Ishikawa (cell line): ENCODE measurements at regions not wholly inside any gene's neighbourhood (a gene's known extent, or its start where the extent isn't known, plus 50 kb on each side); places are given as distances from the start of the nearest gene placed in this dataset.

ENCODE experiments used
- CEBPB ChIP-seq: IDR thresholded peaks from 2 replicates; pipeline ENCODE4 v1.6.1; 2012
- CREB1 ChIP-seq: IDR thresholded peaks from 2 replicates; pipeline ENCODE4 v1.6.1; 2012; ENCODE audit warnings: low read depth
- EGR1 ChIP-seq: IDR thresholded peaks from 2 replicates; pipeline ENCODE4 v1.6.1; 2012
- EP300 ChIP-seq: IDR thresholded peaks from 2 replicates; pipeline ENCODE4 v1.6.1; 2012; ENCODE audit warnings: borderline replicate concordance
- FOXM1 ChIP-seq: IDR thresholded peaks from 2 replicates; pipeline ENCODE4 v1.6.1; 2012; ENCODE audit warnings: low read depth, borderline replicate concordance
- NFIC ChIP-seq: IDR thresholded peaks from 2 replicates; pipeline ENCODE4 v1.6.1; 2012
- TEAD4 ChIP-seq: IDR thresholded peaks from 2 replicates; pipeline ENCODE4 v1.6.1; 2012
- TF ChIP-seq, protein P1 (sequence below): IDR thresholded peaks from 2 replicates; pipeline ENCODE4 v1.6.1; 2012
- TF ChIP-seq, protein P2 (sequence below): IDR thresholded peaks from 2 replicates; pipeline ENCODE4 v1.6.1; 2012; ENCODE audit warnings: low read depth, mild to moderate bottlenecking

DNA sequence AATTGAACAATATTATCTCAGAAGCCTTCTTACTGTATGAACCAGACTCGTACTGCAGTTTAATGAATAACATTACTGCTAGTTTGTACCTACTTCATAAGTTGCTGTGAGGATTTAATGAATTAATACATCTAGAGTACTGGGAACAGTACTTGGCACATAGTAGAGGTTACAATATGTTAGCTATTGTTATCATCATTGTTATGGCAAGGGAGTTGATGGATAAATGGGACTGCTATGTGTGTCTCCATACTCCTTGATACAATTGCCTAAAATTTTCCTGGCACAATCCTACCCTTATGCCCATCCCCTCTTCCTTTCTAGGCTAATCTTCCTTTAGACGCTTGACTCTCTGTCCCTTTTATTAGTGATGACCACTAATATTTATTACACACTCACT is 473.6 kb downstream of the MCTP2 start:
- TF ChIP-seq EGR1, result no peak
- TF ChIP-seq, protein P1, sequence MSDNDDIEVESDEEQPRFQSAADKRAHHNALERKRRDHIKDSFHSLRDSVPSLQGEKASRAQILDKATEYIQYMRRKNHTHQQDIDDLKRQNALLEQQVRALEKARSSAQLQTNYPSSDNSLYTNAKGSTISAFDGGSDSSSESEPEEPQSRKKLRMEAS, result no peak
- no peak for TF ChIP-seq TEAD4
- TF ChIP-seq EP300, result no peak
- TF ChIP-seq, protein P2, sequence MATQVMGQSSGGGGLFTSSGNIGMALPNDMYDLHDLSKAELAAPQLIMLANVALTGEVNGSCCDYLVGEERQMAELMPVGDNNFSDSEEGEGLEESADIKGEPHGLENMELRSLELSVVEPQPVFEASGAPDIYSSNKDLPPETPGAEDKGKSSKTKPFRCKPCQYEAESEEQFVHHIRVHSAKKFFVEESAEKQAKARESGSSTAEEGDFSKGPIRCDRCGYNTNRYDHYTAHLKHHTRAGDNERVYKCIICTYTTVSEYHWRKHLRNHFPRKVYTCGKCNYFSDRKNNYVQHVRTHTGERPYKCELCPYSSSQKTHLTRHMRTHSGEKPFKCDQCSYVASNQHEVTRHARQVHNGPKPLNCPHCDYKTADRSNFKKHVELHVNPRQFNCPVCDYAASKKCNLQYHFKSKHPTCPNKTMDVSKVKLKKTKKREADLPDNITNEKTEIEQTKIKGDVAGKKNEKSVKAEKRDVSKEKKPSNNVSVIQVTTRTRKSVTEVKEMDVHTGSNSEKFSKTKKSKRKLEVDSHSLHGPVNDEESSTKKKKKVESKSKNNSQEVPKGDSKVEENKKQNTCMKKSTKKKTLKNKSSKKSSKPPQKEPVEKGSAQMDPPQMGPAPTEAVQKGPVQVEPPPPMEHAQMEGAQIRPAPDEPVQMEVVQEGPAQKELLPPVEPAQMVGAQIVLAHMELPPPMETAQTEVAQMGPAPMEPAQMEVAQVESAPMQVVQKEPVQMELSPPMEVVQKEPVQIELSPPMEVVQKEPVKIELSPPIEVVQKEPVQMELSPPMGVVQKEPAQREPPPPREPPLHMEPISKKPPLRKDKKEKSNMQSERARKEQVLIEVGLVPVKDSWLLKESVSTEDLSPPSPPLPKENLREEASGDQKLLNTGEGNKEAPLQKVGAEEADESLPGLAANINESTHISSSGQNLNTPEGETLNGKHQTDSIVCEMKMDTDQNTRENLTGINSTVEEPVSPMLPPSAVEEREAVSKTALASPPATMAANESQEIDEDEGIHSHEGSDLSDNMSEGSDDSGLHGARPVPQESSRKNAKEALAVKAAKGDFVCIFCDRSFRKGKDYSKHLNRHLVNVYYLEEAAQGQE, result no peak
- TF ChIP-seq CREB1, result no peak
- no peak for TF ChIP-seq CEBPB
- no peak for TF ChIP-seq NFIC
- no peak for TF ChIP-seq FOXM1
